Neural progenitor cell (in vitro differentiated cells): ENCODE measurements at regions not wholly inside any gene's neighbourhood (a gene's known extent, or its start where the extent isn't known, plus 50 kb on each side); places are given as distances from the start of the nearest gene placed in this dataset.

Experiments used
- DNase-seq: peaks from one replicate; pipeline ENCODE4 v3.0.0-alpha.2; 2016; ENCODE audit warnings: low spot score
- H2AFZ ChIP-seq: fragments of 200-600 bp; sonication (generic); replicated peaks from 2 replicates; pipeline ENCODE4 v1.6.1; 2016; ENCODE audit warnings: antibody characterized with exemption
- H3F3A ChIP-seq: fragments of 200-600 bp; sonication (generic); 2 replicates; pipeline ENCODE4 v1.6.1; 2016; ENCODE audit warnings: antibody characterized with exemption, low read depth
- H3K27ac ChIP-seq: fragments of 200-600 bp; sonication (generic); 2 replicates; pipeline ENCODE4 v1.5.1; 2016; ENCODE audit warnings: mild to moderate bottlenecking
- H3K27me3 ChIP-seq: fragments of 200-600 bp; sonication (generic); 2 replicates; pipeline ENCODE4 v1.6.1; 2016; ENCODE audit warnings: mild to moderate bottlenecking, moderate library complexity
- H3K36me3 ChIP-seq: fragments of 200-600 bp; sonication (generic); 2 replicates; pipeline ENCODE4 v1.5.1; 2016
- H3K4me1 ChIP-seq: fragments of 200-600 bp; sonication (generic); 2 replicates; pipeline ENCODE4 v1.6.1; 2016; ENCODE audit warnings: mixed run types
- H3K4me2 ChIP-seq: fragments of 200-600 bp; sonication (generic); 2 replicates; pipeline ENCODE4 v1.6.1; 2016
- H3K4me3 ChIP-seq: fragments of 200-600 bp; sonication (generic); 2 replicates; pipeline ENCODE4 v1.5.1; 2016
- H3K79me2 ChIP-seq: fragments of 200-600 bp; sonication (generic); 2 replicates; pipeline ENCODE4 v1.6.1; 2016; ENCODE audit warnings: low read depth
- H3K9ac ChIP-seq: fragments of 200-600 bp; sonication (generic); 2 replicates; pipeline ENCODE4 v1.6.1; 2016
- H3K9me3 ChIP-seq: fragments of 200-600 bp; sonication (generic); 2 replicates; pipeline ENCODE4 v1.5.1; 2016; ENCODE audit warnings: low read depth
- H4K20me1 ChIP-seq: fragments of 200-600 bp; sonication (generic); 2 replicates; pipeline ENCODE4 v1.6.1; 2016; ENCODE audit warnings: low read depth
- H3K27ac Mint-ChIP-seq: 3 replicates; pipeline ENCODE4 v1.8.0; 2021; ENCODE audit warnings: mixed read lengths
- H3K27me3 Mint-ChIP-seq: 2 replicates; pipeline ENCODE4 v1.8.0; 2022; ENCODE audit warnings: low read depth, mild to moderate bottlenecking, inconsistent platforms, moderate library complexity, mixed read lengths; ENCODE audit not compliant: insufficient read depth
- H3K36me3 Mint-ChIP-seq: 3 replicates; pipeline ENCODE4 v1.8.0; 2021; ENCODE audit warnings: mixed read lengths
- H3K4me1 Mint-ChIP-seq: 3 replicates; pipeline ENCODE4 v1.8.0; 2021; ENCODE audit warnings: mixed read lengths
- H3K4me3 Mint-ChIP-seq: 3 replicates; pipeline ENCODE4 v1.8.0; 2021; ENCODE audit warnings: mild to moderate bottlenecking, moderate library complexity, mixed read lengths
- H3K9me3 Mint-ChIP-seq: 3 replicates; pipeline ENCODE4 v1.8.0; 2020; ENCODE audit warnings: mixed read lengths
- EZH2 ChIP-seq: fragments of 200-600 bp; sonication (generic); IDR thresholded peaks from 2 replicates; pipeline ENCODE4 v1.6.1; 2017; ENCODE audit warnings: antibody characterized with exemption, mild to moderate bottlenecking, moderate library complexity
- EZH2phosphoT487 ChIP-seq: fragments of 200-600 bp; sonication (generic); IDR thresholded peaks from 2 replicates; pipeline ENCODE4 v1.6.1; 2017; ENCODE audit warnings: antibody characterized with exemption
- TF ChIP-seq, protein P1 (sequence below): fragments of 200-600 bp; sonication (generic); IDR thresholded peaks from 2 replicates; pipeline ENCODE4 v1.5.1; 2017; ENCODE audit warnings: antibody characterized with exemption, mild to moderate bottlenecking

DNA sequence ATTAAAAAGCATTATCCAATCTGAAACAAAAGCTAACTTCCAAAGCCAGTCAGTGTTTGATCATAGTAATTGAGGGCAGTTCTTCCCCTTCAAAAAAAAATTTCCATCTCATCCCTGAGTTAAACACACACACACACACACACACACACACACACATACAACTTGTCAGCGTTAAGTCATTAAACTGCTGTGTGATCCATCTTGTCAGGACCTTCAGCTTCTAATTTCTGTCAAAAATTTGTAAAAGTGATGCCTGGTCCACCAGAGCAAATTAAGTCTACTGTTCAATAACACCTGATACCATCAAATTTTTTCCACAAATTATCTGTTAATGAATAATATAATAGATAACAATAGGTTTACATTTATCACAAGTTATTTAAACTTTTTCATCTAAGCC lies 198.7 kb downstream of the GPX5 start:
- DNase-seq, result no peak
- no peak overlapping the region for H3K27ac ChIP-seq
- H3K79me2 ChIP-seq, result no peaks in the 10 kb centered on the region
- H3K36me3 ChIP-seq, result no peaks in the 10 kb centered on the region
- H3F3A ChIP-seq, result peaks cover 36% of the 10 kb centered on the region
- peaks cover 31% of the 10 kb centered on the region for H3K27me3 Mint-ChIP-seq
- peaks cover 10% of the 10 kb centered on the region for H3K9me3 Mint-ChIP-seq
- no peak overlapping the region for H3K9ac ChIP-seq
- H3K36me3 Mint-ChIP-seq, result peaks cover 3% of the 10 kb centered on the region
- peaks cover 73% of the 10 kb centered on the region for H3K27me3 ChIP-seq
- H3K9me3 ChIP-seq, result no peaks in the 10 kb centered on the region
- no peak overlapping the region for H3K4me3 ChIP-seq
- H3K4me1 ChIP-seq, result peaks cover 3% of the 10 kb centered on the region
- no peak overlapping the region for H3K4me3 Mint-ChIP-seq
- H2AFZ ChIP-seq, result no peak overlapping the region
- H3K27ac Mint-ChIP-seq, result no peak overlapping the region
- H3K4me1 Mint-ChIP-seq, result peaks cover 6% of the 10 kb centered on the region
- no peak overlapping the region for H3K4me2 ChIP-seq
- no peaks in the 10 kb centered on the region for H4K20me1 ChIP-seq
- TF ChIP-seq, protein P1, sequence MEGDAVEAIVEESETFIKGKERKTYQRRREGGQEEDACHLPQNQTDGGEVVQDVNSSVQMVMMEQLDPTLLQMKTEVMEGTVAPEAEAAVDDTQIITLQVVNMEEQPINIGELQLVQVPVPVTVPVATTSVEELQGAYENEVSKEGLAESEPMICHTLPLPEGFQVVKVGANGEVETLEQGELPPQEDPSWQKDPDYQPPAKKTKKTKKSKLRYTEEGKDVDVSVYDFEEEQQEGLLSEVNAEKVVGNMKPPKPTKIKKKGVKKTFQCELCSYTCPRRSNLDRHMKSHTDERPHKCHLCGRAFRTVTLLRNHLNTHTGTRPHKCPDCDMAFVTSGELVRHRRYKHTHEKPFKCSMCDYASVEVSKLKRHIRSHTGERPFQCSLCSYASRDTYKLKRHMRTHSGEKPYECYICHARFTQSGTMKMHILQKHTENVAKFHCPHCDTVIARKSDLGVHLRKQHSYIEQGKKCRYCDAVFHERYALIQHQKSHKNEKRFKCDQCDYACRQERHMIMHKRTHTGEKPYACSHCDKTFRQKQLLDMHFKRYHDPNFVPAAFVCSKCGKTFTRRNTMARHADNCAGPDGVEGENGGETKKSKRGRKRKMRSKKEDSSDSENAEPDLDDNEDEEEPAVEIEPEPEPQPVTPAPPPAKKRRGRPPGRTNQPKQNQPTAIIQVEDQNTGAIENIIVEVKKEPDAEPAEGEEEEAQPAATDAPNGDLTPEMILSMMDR, result no peak
- TF ChIP-seq EZH2phosphoT487, result no peak
- TF ChIP-seq EZH2, result no peak

DNA sequence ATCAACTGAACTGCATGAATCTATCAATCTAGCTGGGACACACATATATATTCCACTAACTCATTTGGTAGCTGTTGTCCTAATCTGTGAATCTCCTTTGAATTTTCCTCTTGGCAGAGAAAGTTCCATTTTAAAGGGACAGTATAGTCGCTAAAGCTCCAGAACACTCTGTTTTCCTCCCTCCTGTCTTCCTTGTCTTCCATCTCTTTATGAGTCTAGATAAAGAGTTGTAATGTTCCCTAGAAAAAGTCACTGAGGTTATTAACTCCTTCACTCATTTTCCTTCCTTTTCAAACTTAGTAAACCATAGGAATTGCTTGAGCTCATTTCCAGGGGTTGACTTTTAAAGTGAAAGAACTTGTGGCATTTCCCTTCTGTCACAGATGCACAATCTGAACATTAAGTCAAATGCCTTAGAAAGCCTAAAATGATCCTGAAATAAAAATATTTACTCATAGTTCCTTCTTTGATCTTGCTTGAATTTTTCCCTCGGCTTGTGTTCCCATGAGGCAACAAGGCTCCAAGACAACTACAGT lies 198.4 kb downstream of the TRIM27 start:
- no peak overlapping the region for H3K4me3 Mint-ChIP-seq
- no peak overlapping the region for H3K27ac ChIP-seq
- no peaks in the 10 kb centered on the region for H3K79me2 ChIP-seq
- H3K27me3 Mint-ChIP-seq, result peaks cover 35% of the 10 kb centered on the region
- peaks cover 12% of the 10 kb centered on the region for H3K4me1 Mint-ChIP-seq
- H3K9me3 ChIP-seq, result no peaks in the 10 kb centered on the region
- H4K20me1 ChIP-seq, result no peaks in the 10 kb centered on the region
- no peak overlapping the region for H3K4me3 ChIP-seq
- no peak overlapping the region for H3K9ac ChIP-seq
- peaks cover 74% of the 10 kb centered on the region for H3K27me3 ChIP-seq
- peaks cover 3% of the 10 kb centered on the region for H3K36me3 Mint-ChIP-seq
- H3K36me3 ChIP-seq, result no peaks in the 10 kb centered on the region
- peaks cover 7% of the 10 kb centered on the region for H3K9me3 Mint-ChIP-seq
- H2AFZ ChIP-seq, result no peak overlapping the region
- H3K4me2 ChIP-seq, result no peak overlapping the region
- TF ChIP-seq EZH2phosphoT487, result no peak
- TF ChIP-seq, protein P1, result no peak
- TF ChIP-seq EZH2, result no peak
- H3K4me1 ChIP-seq, result peaks cover 9% of the 10 kb centered on the region
- DNase-seq, result no peak
- H3K27ac Mint-ChIP-seq, result no peak overlapping the region
- H3F3A ChIP-seq, result peaks cover 43% of the 10 kb centered on the region

DNA sequence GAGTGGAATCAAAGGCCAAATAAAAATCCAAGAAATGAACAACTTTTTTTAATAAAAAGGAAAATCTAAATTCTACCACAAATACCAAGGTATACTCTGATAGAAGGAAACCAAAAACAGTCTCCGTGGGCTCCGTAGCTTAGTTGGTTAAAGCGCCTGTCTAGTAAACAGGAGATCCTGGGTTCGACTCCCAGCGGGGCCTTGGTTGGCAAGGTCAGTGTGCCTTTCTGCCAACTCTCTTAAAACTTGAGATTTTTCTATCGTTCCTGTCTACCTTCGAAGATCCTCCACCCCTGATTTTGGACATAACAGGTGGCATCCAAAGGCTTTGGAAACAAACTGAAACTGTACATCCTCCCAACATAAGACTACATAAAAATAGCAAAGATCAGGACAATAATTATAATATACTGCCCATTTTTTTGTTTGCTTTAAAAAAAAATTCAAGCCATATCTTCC lies 197.9 kb downstream of the TRIM27 start:
- peaks cover 7% of the 10 kb centered on the region for H3K9me3 Mint-ChIP-seq
- no peak overlapping the region for H3K4me2 ChIP-seq
- H4K20me1 ChIP-seq, result no peaks in the 10 kb centered on the region
- no peaks in the 10 kb centered on the region for H3K79me2 ChIP-seq
- H3K9me3 ChIP-seq, result no peaks in the 10 kb centered on the region
- H3K27me3 Mint-ChIP-seq, result peaks cover 36% of the 10 kb centered on the region
- no peak for DNase-seq
- H3K4me3 Mint-ChIP-seq, result no peak overlapping the region
- peaks cover 3% of the 10 kb centered on the region for H3K36me3 Mint-ChIP-seq
- no peak overlapping the region for H3K9ac ChIP-seq
- no peak overlapping the region for H3K4me3 ChIP-seq
- H3K27ac ChIP-seq, result no peak overlapping the region
- H3K4me1 Mint-ChIP-seq, result peaks cover 12% of the 10 kb centered on the region
- H3K27ac Mint-ChIP-seq, result no peak overlapping the region
- H3K27me3 ChIP-seq, result peaks cover 74% of the 10 kb centered on the region
- TF ChIP-seq EZH2 (no peak), EZH2phosphoT487 (no peak)
- TF ChIP-seq, protein P1, result no peak
- H3K36me3 ChIP-seq, result no peaks in the 10 kb centered on the region
- H2AFZ ChIP-seq, result no peak overlapping the region
- H3F3A ChIP-seq, result peaks cover 39% of the 10 kb centered on the region
- peaks cover 7% of the 10 kb centered on the region for H3K4me1 ChIP-seq
